Stimulated activated CD8-positive, alpha-beta memory T cell treated with anti-CD3 and anti-CD28 coated beads, Interleukin-2, amount 100 ng/mL, for 48 hours (primary cell): ENCODE measurements at regions not wholly inside any gene's neighbourhood (a gene's known extent, or its start where the extent isn't known, plus 50 kb on each side); places are given as distances from the start of the nearest gene placed in this dataset.
A peak's percentile ranks its signal among the peaks of the same experiment; 100 is the strongest.

ENCODE experiments used
- DNase-seq, 2 donors: peaks; one replicate each; pipeline ENCODE4 v3.0.0-alpha.2; 2020; ENCODE audit warnings: low read depth in 2 of 2

DNA sequence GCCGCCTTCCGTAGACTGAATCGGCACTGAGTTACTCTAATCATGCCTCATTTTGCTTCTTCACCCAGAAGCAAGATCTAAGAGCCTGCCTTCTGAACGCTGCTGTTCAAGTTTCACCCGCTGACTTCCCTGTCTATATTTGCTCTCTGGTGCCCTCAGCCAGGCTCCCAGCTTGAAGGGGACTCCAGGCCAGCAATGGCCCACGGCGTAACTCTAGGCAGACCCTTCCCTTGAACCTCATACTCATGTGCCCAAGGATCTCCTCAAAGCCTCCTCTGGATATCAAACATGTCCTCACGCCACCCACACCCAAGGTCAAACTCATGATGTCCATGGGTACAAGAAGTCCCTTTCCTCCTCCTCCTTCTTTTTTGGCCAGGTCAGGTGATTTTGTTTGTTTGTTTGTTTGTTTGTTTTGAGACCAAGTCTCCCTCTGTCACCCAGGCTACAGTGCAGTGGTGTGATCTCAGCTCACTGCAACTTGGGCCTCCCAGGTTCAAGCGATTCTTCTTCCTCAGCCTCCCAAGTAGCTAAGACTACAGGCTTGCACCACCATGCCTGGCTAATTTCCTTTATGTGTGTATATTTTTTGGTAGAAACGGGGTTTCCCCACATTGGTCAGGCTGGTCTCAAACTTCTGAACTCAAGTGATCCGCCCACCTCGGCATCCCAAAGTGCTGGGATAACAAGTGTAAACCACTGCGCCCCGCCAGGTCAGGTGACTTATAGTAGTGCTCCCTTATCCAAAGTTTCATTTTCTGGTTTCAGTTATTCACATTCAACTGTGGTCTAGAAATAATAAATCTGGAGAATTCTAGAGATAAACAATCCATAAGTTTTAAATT is 239.0 kb downstream of the SYK start:
- DNase-seq: no peak

DNA sequence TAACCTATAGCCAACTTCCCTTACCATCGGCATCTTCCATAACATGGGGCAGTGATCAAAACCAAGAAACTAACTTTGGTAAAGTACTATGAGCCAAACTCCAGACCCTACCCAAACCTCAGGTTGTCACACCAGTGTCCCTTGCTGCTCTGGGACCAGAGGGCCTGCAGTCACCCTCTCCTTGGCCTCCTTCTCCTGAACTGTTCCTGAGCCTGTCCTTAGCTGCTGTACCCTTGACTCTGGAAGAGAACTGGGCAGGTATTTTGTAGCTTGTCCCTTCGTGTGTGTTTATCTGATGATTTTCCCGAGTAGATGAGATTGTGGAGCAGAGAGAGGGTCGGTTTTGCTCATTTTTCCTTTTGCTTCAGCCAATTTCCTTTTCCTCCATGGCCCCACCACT is 240.4 kb downstream of the SYK start:
- no peak for DNase-seq

- DNase-seq: no peak
Observed at GRCh38 chr9:91042541-91042940, 240.9 kb downstream of the SYK start.

GRCh38 chr9:91043056-91043810 is 241.6 kb downstream of the SYK start:
- no peak for DNase-seq

- DNase-seq: no peak
Observed at GRCh38 chr9:91043811-91044175, 242.2 kb downstream of the SYK start.

DNA sequence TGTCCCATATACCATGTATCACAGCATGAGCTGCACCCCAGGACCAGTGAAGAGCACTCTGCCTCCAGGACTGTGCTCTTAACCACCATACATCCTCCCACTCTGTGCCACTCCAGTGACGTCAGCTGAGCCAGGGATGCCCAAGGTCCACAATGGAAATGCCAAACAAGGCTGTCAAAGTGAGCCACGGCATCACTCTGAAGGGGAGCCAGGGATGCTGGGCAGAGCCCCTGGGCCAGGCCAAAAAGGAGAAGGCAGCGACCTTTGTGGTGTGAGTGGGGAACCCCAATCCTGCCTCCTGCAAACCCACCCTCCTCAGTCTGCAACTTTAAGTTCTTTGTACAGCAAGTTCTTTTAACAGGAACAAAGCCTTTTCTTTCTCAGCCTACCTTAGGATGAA is 242.7 kb downstream of the SYK start:
- DNase-seq: no peak

GRCh38 chr9:91045041-91045440 is 243.4 kb downstream of the SYK start:
- DNase-seq: no peak

GRCh38 chr9:91047529-91047928 is 245.9 kb downstream of the SYK start:
- DNase-seq: peak in 1 of 2 donors; percentile 49

GRCh38 chr9:91047993-91048607 is 246.5 kb downstream of the SYK start:
- no peak for DNase-seq

DNA sequence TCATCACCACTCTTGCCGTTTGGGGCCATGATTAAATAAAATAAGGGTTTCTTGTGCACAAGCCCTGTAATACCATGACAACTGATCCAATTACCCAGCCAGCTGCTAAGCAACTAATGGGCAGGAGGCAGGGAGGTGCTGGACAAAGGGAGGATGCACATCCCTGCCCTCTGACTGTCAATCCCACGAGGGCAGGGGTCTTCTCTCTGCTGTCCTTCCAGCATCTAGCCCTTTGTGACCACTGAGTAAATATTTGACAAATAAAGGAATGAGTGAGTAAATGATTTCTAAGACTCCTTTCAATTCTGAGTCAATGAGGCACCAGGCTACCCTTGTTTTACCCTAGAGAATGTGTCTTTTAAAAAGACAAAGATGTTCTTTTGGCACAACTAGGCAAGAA is 247.1 kb downstream of the SYK start:
- no peak for DNase-seq

GRCh38 chr9:91053824-91054223 is 252.2 kb downstream of the SYK start:
- DNase-seq: no peak

- no peak for DNase-seq
Observed at GRCh38 chr9:91055845-91056244, 254.2 kb downstream of the SYK start.

DNA sequence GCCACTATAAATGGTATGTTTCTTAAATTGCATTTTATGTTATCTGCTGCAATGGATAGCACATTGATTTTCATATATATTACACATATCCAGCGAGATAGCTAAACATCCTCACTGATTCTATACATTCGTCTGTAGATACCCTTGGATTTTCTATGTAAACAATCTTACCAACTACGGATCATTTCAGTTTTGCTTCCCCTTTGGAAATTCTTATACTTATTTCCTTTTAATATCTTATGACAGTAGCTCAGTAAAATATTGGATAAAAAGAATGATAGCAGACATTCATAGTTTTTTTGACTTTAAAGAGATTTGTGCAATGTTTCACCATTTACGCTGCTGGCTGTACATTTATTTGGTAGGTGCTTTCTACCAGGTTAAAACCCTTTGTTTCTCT is 254.9 kb downstream of the SYK start:
- no peak for DNase-seq

- no peak for DNase-seq
Observed at GRCh38 chr9:91056917-91057316, 255.3 kb downstream of the SYK start.

GRCh38 chr9:91059713-91060112 is 258.1 kb downstream of the SYK start:
- DNase-seq: no peak

DNA sequence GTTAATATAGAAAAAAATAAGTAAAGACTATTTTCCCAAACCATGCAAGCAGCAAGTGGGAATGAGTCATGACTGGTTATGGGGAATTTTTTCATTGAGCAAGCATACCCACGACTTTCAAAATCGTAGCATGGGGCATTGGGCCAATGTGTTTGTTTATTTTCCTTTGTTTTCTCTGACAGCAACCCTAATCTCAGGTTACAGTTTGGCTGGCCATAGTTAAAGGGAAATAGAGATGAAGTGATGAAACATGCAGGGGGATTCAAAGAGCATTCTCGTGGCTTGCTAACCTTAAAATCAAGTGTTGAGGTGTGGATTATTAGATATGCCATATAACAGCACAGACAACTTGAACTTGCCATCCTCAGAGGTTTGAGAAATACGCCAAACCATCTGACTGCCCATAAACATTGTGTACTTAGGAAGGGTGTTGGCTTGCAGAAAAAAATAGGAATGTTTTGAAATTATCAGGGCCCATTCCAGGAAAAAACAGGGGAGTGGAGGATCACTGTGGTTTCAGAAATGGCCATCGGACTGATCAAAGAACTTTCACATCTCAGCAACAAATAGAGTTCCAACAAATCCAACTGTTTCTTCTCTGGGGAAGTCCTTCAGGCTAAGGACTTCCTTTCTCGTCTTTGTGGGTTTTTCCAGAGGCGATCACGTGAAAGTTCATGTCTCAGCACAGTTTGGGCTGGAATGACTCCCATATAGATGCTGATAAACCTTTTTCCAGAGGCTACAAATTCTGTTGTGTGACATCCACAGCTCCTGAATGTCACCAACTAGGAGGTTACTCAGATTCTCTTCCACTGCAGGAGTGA is 259.1 kb downstream of the SYK start:
- DNase-seq: no peak

DNA sequence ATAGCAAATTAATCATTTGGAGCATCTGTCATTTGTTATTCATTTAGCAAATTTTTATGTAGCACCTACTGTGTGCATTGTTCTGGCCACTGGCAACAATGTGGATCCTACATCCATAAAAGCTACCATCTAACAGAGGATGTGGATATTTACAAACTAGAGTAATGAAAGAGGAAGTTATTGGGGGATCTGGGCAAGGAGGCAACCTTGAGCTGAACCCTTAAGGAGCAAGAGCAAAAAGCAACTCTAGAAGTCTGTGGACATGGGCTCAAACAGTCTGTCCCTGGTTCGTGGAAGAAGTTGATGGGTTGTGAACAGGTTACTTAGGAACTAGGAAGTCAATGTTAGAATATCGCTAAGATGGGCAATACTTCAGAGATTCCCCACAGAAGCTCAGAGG is 259.9 kb downstream of the SYK start:
- DNase-seq: no peak

- DNase-seq: no peak
Observed at GRCh38 chr9:91062281-91062680, 260.7 kb downstream of the SYK start.

- no peak for DNase-seq
Observed at GRCh38 chr9:91063471-91063870, 261.9 kb downstream of the SYK start.

DNA sequence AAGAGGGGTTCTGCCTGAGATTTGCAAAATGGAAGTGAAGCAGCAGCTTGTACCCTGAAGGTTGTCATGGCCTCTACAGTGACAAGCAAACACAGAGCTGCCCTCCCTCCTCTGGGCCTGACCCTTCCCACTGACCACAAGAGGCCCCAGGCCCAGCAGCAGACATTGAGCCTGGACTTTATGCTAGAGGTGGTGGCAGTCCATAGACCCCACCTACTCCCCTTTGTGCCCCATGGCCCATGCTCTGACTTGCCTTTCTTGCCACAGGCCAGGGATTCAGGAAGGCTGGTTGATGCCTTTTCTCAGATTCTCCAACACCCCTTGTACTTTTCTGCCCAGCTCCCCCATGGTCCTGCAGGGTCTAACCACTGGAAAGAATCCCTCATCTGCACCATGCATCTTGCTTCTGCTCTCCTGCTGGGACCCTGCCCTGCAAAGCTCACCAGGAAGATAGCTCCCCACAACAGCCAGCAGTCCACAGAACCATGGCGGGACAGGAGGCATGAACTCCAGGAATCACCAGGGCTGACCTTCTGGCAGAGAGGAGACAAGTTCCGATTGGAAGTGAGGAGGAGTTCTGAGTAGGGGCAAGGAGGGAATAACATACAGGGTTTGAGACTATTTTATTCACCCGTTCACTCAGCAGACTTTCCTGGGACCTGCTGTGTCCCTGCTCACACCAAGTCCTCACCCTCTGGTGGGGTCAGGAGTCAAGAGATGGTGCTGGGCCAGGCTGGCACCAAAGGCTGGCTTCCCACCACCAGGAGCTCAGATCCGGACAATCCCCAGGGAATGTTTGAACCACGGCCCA is 263.8 kb downstream of the SYK start:
- DNase-seq: no peak

DNA sequence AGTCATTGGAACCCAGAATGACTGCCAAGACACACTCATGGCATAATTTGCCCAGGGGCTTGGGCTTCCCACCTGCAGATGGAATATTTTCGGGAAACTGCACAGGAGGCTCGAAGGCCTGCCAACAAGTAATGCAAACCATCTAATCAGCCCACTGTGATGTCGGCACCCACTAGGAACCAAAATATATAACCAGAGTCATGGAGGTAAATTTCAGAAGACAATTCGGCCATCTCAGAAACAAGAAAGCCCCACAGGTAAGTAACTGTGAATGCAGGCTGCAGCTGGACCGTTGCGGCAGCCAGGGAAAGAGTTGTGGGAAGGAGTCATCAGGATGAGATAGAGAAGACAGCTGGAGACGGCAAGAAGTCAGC is 264.4 kb downstream of the SYK start:
- no peak for DNase-seq
